ENCODE measurements at regions not wholly inside any gene's neighbourhood (a gene's known extent, or its start where the extent isn't known, plus 50 kb on each side); places are given as distances from the start of the nearest gene placed in this dataset.
"Not testable (repeated sequence)": the region's sequence is repeated elsewhere in the genome, so short reads cannot be mapped to it uniquely, and the experiment has no call there.

GRCh38 chrX:113990669-113991068, 593.2 kb upstream of the HTR2C start:
- not testable (repeated sequence) for H3K9me3 ChIP-seq (ENCODE audit: low read length); H3K79me2 ChIP-seq (ENCODE audit: insufficient read depth, low read length); H3K4me1 ChIP-seq (ENCODE audit: insufficient read depth, low read length, severe bottlenecking); H2AFZ ChIP-seq (ENCODE audit: low read length); H4K20me1 ChIP-seq (ENCODE audit: insufficient read depth, low read length); H3K9ac ChIP-seq (ENCODE audit: low read length); H3K27ac ChIP-seq (ENCODE audit: low read depth, low read length, poor library complexity, severe bottlenecking); H3K4me2 ChIP-seq (ENCODE audit: low read length); H3K9me2 ChIP-seq (ENCODE audit: low read depth, low read length); H3F3A ChIP-seq (ENCODE audit: insufficient read depth, low read length); H3K36me3 ChIP-seq (ENCODE audit: insufficient read depth, low read length); H3K27me3 ChIP-seq (ENCODE audit: insufficient read depth, low read length); H3K4me3 ChIP-seq (ENCODE audit: low read depth, low read length, poor library complexity, severe bottlenecking)

GRCh38 chrX:113988315-113988935, 595.5 kb upstream of the HTR2C start:
- not testable (repeated sequence) for H3K9me3 ChIP-seq (ENCODE audit: low read length); H2AFZ ChIP-seq (ENCODE audit: low read length); H4K20me1 ChIP-seq (ENCODE audit: insufficient read depth, low read length); H3K79me2 ChIP-seq (ENCODE audit: insufficient read depth, low read length); H3K27ac ChIP-seq (ENCODE audit: low read depth, low read length, poor library complexity, severe bottlenecking); H3K9me2 ChIP-seq (ENCODE audit: low read depth, low read length); H3F3A ChIP-seq (ENCODE audit: insufficient read depth, low read length); H3K4me2 ChIP-seq (ENCODE audit: low read length); H3K27me3 ChIP-seq (ENCODE audit: insufficient read depth, low read length); H3K9ac ChIP-seq (ENCODE audit: low read length); H3K36me3 ChIP-seq (ENCODE audit: insufficient read depth, low read length); H3K4me1 ChIP-seq (ENCODE audit: insufficient read depth, low read length, severe bottlenecking); H3K4me3 ChIP-seq (ENCODE audit: low read depth, low read length, poor library complexity, severe bottlenecking)

- Histone ChIP-seq H3F3A (ENCODE audit: insufficient read depth, low read length) (no peaks in the 10 kb centered on the region), H3K36me3 (ENCODE audit: insufficient read depth, low read length) (no peaks in the 10 kb centered on the region), H3K79me2 (ENCODE audit: insufficient read depth, low read length) (no peaks in the 10 kb centered on the region)
These were observed 597.5 kb upstream of the HTR2C start for GRCh38 chrX:113986427-113986826.

DNA sequence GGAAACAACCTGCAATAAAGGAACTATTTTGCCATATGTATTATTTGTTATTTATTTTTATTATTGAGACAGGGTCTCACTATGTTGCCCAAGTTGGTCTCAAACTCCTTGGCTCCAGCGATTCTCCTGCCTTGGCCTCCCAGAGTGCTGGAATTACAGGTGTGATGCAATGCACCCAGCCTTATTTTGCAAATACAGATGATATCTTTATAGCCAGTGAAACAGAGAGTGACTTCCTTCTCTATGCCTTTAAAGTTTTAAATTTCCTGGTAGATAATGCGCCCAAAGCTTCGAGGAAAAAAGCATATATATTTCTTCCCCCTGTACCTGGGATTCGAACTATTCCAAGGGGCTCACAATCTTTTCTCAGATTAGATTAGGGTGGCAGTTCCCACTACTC, 601.1 kb upstream of the HTR2C start:
- H3K4me1 ChIP-seq (ENCODE audit: insufficient read depth, low read length, severe bottlenecking) = no peaks in the 10 kb centered on the region
- no peak overlapping the region for H3K4me2 ChIP-seq (ENCODE audit: low read length)
- H3K9me3 ChIP-seq (ENCODE audit: low read length) = no peaks in the 10 kb centered on the region
- H2AFZ ChIP-seq (ENCODE audit: low read length) = no peak overlapping the region
- no peaks in the 10 kb centered on the region for H3K36me3 ChIP-seq (ENCODE audit: insufficient read depth, low read length)
- no peaks in the 10 kb centered on the region for H3K79me2 ChIP-seq (ENCODE audit: insufficient read depth, low read length)
- no peaks in the 10 kb centered on the region for H3F3A ChIP-seq (ENCODE audit: insufficient read depth, low read length)
- no peak overlapping the region for H3K9ac ChIP-seq (ENCODE audit: low read length)
- H4K20me1 ChIP-seq (ENCODE audit: insufficient read depth, low read length) = no peaks in the 10 kb centered on the region
- H3K27ac ChIP-seq (ENCODE audit: low read depth, low read length, poor library complexity, severe bottlenecking) = no peak overlapping the region
- H3K4me3 ChIP-seq (ENCODE audit: low read depth, low read length, poor library complexity, severe bottlenecking) = no peak overlapping the region
- no peaks in the 10 kb centered on the region for H3K27me3 ChIP-seq (ENCODE audit: insufficient read depth, low read length)
- H3K9me2 ChIP-seq (ENCODE audit: low read depth, low read length) = no peaks in the 10 kb centered on the region
- no peak for TF ChIP-seq EZH2 (IDR thresholded peaks at IDR 0.05; ENCODE audit: borderline replicate concordance, low read length)
- no peak for TF ChIP-seq CTCF (IDR thresholded peaks at IDR 0.05; ENCODE audit: low read length)

More at GRCh38 chrX:113986427-113986826, 597.5 kb upstream of the HTR2C start:
- Histone ChIP-seq H3K27me3 (ENCODE audit: insufficient read depth, low read length) (no peaks in the 10 kb centered on the region), H2AFZ (ENCODE audit: low read length) (no peak overlapping the region), H3K4me3 (ENCODE audit: low read depth, low read length, poor library complexity, severe bottlenecking) (no peak overlapping the region), H3K4me2 (ENCODE audit: low read length) (no peak overlapping the region), H4K20me1 (ENCODE audit: insufficient read depth, low read length) (no peaks in the 10 kb centered on the region), H3K27ac (ENCODE audit: low read depth, low read length, poor library complexity, severe bottlenecking) (no peak overlapping the region), H3K9me2 (ENCODE audit: low read depth, low read length) (no peaks in the 10 kb centered on the region), H3K9ac (ENCODE audit: low read length) (no peak overlapping the region), H3K9me3 (ENCODE audit: low read length) (no peaks in the 10 kb centered on the region), H3K4me1 (ENCODE audit: insufficient read depth, low read length, severe bottlenecking) (no peaks in the 10 kb centered on the region)
- TF ChIP-seq EZH2 (IDR thresholded peaks at IDR 0.05; ENCODE audit: borderline replicate concordance, low read length) = no peak
- TF ChIP-seq CTCF (IDR thresholded peaks at IDR 0.05; ENCODE audit: low read length) = no peak

Measured in OCI-LY1 (cell line).